Activated CD4-positive, CD25-positive, alpha-beta regulatory T cell (primary cell): ENCODE measurements at regions not wholly inside any gene's neighbourhood (a gene's known extent, or its start where the extent isn't known, plus 50 kb on each side); places are given as distances from the start of the nearest gene placed in this dataset.

Source experiments
- DNase-seq, 4 experiments: peaks; one replicate each; lab custom pipeline; 2025; lab: John Stamatoyannopoulos, UW

GRCh38 chr4:23741681-23742191, 148.1 kb downstream of the PPARGC1A start:
- no peak for DNase-seq

DNA sequence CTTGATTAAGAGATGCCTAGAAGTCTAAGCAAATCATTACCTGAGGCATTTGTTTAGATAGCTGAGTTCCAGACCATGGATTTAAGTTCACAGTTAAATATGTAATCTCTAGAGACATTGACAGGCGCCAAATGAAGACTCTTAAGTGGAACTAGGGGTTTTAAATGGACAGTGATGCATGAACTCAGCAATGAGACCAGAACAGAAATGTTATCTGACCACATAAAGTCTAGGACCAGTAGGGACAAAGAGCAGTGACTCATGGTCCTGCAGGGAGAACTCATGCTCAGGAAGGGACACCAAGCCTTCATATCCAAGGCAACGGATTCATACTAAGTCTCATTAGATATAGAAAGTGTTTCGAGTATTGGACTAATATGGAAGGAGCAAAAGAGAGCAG, 152.3 kb downstream of the PPARGC1A start:
- no peak for DNase-seq

- no peak for DNase-seq
Observed at GRCh38 chr4:23736466-23736865, 153.4 kb downstream of the PPARGC1A start.

- DNase-seq, result no peak
Observed at GRCh38 chr4:23734000-23734399, 155.8 kb downstream of the PPARGC1A start.

DNA sequence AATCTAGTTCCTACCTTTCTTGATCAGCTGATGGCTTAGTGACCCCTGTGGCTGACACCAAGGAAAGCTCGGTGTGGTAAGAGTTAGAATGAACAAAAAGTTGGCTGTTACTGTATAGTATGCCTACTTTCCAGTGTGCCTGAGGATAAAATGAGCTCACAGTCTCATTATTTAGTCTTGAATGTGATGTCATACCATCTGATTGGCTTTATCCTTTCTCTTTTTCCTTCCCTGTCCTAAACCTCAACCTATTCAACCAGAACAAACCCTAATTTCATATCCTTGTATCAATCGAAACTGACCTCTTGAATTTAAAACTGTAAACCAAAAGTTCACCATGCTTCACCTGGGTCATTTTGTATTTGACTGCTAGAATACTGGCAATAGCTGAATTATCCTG, 156.4 kb downstream of the PPARGC1A start:
- DNase-seq, result no peak

DNA sequence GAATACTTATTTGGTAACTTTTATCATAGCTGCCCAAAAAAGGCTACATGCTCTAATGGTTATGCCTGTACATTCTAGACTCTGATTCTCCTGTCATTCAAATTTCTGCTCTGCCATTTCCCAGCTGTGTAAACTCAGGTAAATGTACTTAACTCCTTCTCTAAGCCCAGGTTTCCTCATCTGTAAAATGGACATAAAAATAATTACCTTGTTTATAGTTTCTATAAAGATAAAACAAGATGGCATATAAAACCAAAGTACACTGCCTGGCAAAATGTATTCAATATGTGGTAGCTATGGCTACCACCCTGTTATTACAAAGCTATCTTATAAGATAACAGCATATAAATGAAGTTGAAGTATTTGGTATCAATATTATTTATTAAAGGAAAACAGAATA, 158.8 kb downstream of the PPARGC1A start:
- no peak for DNase-seq

- no peak for DNase-seq
Observed at GRCh38 chr4:23728971-23729370, 160.9 kb downstream of the PPARGC1A start.

GRCh38 chr4:23728393-23728792, 161.5 kb downstream of the PPARGC1A start:
- no peak for DNase-seq

DNA sequence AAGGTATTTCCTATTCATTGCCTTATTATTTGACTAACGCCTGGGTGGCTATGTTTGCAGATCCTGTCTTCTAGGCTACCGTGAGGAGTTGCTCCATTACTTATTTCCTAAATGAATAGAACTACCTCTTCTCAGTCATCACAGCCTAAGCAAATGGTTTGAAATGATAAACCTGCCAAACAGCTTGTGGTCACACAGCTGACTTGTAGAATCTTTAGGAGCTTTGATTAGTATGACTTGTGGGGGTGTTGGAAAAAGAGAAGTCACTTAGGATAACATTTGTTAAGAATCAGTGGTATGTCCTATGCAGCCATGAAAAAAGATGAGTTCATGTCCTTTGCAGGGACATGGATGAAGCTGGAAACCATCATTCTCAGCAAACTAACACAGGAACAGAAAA, 169.3 kb downstream of the PPARGC1A start:
- DNase-seq, result no peak

DNA sequence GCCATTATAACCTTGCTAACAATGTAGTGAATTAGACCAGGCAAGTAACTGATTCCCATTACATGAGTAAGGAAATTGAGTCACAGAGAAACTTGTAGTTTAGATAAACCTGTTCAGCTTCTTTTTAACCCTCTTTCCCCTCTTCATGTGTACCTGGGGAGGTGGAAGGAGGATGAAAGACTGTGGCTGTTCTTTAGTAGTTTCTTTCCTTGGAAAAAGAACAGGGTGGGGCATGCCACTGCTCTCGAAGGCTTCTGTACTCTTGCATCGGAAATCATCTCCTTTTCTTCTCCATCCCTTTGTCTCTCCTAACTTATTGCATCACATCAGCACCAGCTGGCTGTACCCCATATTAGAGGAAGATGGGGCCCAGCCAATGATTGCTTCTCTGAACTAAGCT, 171.4 kb downstream of the PPARGC1A start:
- no peak for DNase-seq

GRCh38 chr4:23717528-23718248, 172.2 kb downstream of the PPARGC1A start:
- no peak for DNase-seq

- no peak for DNase-seq
Observed at GRCh38 chr4:23710298-23710697, 179.5 kb downstream of the PPARGC1A start.

- DNase-seq, result no peak
Observed at GRCh38 chr4:23707652-23708026, 182.2 kb downstream of the PPARGC1A start.

- no peak for DNase-seq
Observed at GRCh38 chr4:23706972-23707651, 182.7 kb downstream of the PPARGC1A start.

DNA sequence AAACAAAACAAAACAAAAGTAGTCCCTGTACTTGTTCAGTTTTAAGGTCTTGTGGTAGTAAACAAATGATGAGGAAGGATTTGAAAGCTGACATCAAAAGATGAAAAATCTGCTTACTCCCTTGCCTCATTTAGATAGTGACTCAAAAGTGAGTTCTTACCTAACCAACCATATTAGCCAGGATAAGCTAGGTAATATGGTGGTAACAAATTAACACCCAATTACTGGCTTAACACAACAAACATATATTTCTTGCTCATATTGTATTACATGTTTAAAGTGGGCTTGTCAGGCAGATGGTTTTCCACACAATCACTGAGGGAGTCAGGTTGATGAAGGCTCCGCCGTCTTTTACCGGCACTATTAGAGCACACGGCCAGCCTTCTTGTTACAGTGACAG, 189.7 kb downstream of the PPARGC1A start:
- DNase-seq, result no peak

DNA sequence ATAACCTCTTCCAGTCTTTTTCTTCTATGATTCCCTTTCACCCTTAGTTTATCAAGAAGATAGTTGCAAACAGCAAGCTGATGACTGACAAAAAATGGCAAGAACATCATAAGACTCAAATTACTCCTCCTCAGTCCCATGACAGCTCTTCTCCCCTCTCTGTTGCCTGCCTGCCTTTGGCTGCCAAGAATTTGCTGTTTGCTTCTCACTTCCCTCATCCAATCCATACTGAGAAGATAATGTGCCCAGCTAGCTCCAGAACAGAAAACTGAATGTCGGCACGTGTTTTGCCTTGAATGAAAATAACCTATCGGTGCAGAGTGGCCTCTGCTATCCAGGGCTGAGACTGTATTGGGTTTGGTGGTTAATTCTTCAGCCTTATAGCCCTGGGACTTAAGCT, 192.1 kb downstream of the PPARGC1A start:
- DNase-seq, result no peak

DNA sequence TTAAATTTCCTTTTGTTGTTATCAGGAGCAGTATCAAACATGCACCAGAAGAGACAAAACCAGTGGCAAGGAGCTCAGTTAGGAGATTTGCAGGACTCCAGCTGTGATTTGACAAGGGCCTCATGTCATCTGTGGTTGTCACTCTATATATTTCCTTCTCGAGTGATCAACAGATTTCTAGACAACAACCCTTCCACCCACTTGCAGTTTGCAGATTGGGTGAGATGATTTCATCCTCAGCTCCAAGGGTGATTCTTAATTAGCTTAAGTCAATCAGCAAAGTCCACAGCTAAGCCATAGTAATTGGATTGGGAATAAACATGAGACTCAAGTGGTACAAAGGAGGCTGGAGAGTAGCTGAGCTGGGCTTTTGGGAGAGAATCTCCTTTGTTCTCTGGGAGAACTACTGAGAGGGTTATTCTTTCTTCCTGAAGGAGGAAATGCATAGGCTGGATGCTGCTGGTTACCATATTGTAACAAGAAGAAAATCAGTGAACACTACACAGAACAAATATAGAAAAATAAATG, 192.8 kb downstream of the PPARGC1A start:
- no peak for DNase-seq

- DNase-seq, result no peak
Observed at GRCh38 chr4:23686169-23686897, 203.5 kb downstream of the PPARGC1A start.

GRCh38 chr4:23685471-23685870, 204.4 kb downstream of the PPARGC1A start:
- DNase-seq, result no peak

GRCh38 chr4:23680671-23681518, 209.0 kb downstream of the PPARGC1A start:
- no peak for DNase-seq

DNA sequence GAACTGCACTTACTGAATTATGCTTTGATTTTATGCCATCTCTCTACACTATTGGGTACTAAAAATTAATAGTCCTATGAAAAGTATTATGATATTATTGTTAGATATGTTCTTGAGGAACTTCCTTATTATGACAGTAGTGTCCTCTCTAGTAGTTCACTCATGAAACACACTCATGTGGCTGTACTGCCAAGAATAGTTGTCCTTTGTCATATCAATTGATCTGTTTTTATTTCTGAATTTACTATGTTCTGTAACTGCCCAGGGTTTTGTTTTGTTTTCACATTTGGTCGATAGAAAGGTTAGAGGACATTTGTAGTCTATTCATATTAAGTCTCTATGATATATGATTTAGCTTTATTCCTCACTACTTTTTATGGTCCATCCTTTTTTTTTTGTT, 215.2 kb downstream of the PPARGC1A start:
- no peak for DNase-seq

- DNase-seq, result no peak
Observed at GRCh38 chr4:23667659-23668058, 222.2 kb downstream of the PPARGC1A start.
